Thyroid gland (tissue), 4 donors: ENCODE measurements at regions not wholly inside any gene's neighbourhood (a gene's known extent, or its start where the extent isn't known, plus 50 kb on each side); places are given as distances from the start of the nearest gene placed in this dataset.

ENCODE experiments used
- DNase-seq, 2 donors: peaks; one replicate each; pipeline ENCODE4 v3.0.0-alpha.2; 2019
- H3K27ac ChIP-seq, 3 donors: fragments of 200-600 bp; sonication (generic); 1 replicate in 2 of 3; 2 replicates in 1 of 3; pipeline ENCODE4 v1.5.1; 2016 to 2019; ENCODE audit warnings: mild to moderate bottlenecking in 1 of 3, moderate library complexity in 1 of 3
- H3K27me3 ChIP-seq: fragments of 200-600 bp; sonication (generic); one replicate; pipeline ENCODE4 v1.5.1; 2019
- H3K36me3 ChIP-seq, 2 donors: fragments of 200-600 bp; sonication (generic); one replicate each; pipeline ENCODE4 v1.5.1; 2016 to 2019
- H3K4me1 ChIP-seq, 2 donors: fragments of 200-600 bp; sonication (generic); one replicate each; pipeline ENCODE4 v1.5.1; 2017 to 2019
- H3K4me3 ChIP-seq, 3 donors: fragments of 200-600 bp; sonication (generic); replicated peaks in 1 of 3; 1 replicate in 2 of 3; 2 replicates in 1 of 3; pipeline ENCODE4 v1.5.1; 2016; ENCODE audit warnings: mild to moderate bottlenecking in 1 of 3
- H3K9me3 ChIP-seq: fragments of 200-600 bp; sonication (generic); one replicate; pipeline ENCODE4 v1.5.1; 2017
- POLR2A ChIP-seq, 2 donors: fragments of 450-650 bp; IDR thresholded peaks; one replicate each; pipeline ENCODE4 v1.6.1; 2017; ENCODE audit warnings: antibody characterized with exemption in 2 of 2, mild to moderate bottlenecking in 2 of 2, moderate library complexity in 1 of 2
- WGBS, 2 donors: methylation state at CpG; one replicate each; pipeline ENCODE4 v1.1.5; 2017; 5-methylcytosine and 5-hydroxymethylcytosine counted together
- intact Hi-C: fragments of 100-400 bp; cut with DNase I; formaldehyde crosslinking; loops from one replicate; pipeline ENCODE4 v1.15.1; 2023
- TF ChIP-seq, protein P1 (sequence below), 6 experiments: fragments of 200-600 bp in 3 of 6; fragments of 450-650 bp in 3 of 6; sonication (generic) in 3 of 6; IDR thresholded peaks; one replicate each; pipeline ENCODE4 v1.5.1; 2016 to 2019; ENCODE audit warnings: antibody characterized with exemption in 6 of 6, mild to moderate bottlenecking in 2 of 6, inconsistent platforms in 1 of 6, moderate library complexity in 1 of 6

GRCh38 chr18:71442731-71443141 is 1101.4 kb downstream of the CBLN2 start:
- Histone ChIP-seq H3K27me3 (no peaks in the 10 kb centered on the region), H3K27ac (no peak overlapping the region), H3K4me3 (no peak overlapping the region), H3K4me1 (no peaks in the 10 kb centered on the region), H3K9me3 (no peaks in the 10 kb centered on the region), H3K36me3 (no peaks in the 10 kb centered on the region)
- intact Hi-C loops: no loop called here
- 57 to 64% methylated on average over 3 of the region's 3 CpGs for WGBS, 2 donors
- DNase-seq: no peak
- TF ChIP-seq, protein P1, sequence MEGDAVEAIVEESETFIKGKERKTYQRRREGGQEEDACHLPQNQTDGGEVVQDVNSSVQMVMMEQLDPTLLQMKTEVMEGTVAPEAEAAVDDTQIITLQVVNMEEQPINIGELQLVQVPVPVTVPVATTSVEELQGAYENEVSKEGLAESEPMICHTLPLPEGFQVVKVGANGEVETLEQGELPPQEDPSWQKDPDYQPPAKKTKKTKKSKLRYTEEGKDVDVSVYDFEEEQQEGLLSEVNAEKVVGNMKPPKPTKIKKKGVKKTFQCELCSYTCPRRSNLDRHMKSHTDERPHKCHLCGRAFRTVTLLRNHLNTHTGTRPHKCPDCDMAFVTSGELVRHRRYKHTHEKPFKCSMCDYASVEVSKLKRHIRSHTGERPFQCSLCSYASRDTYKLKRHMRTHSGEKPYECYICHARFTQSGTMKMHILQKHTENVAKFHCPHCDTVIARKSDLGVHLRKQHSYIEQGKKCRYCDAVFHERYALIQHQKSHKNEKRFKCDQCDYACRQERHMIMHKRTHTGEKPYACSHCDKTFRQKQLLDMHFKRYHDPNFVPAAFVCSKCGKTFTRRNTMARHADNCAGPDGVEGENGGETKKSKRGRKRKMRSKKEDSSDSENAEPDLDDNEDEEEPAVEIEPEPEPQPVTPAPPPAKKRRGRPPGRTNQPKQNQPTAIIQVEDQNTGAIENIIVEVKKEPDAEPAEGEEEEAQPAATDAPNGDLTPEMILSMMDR (IDR thresholded peaks at IDR 0.05): no peak
- no peak for TF ChIP-seq POLR2A (IDR thresholded peaks at IDR 0.05)

DNA sequence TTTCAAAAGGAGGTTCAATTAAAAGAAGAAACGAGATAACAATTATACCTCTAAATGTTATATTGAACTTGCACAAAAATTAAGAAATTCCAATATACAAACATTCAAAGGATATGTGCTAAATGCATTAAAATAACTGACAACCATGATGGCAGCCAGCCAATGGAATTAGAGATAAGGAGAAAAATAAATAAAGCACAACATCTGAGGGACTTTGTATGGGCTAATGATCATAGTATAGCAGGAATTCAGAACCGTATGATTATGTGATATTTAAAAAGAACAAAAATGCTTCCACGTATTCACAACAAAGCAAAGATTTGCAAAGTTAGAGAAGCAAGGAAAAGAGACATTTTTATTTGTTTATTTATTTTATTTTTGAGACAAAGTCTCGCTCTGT is 1103.0 kb downstream of the CBLN2 start:
- no peaks in the 10 kb centered on the region for H3K9me3 ChIP-seq
- H3K27me3 ChIP-seq: no peaks in the 10 kb centered on the region
- no peak overlapping the region for H3K4me3 ChIP-seq
- no peak overlapping the region for H3K27ac ChIP-seq
- DNase-seq: no peak
- no peaks in the 10 kb centered on the region for H3K36me3 ChIP-seq
- TF ChIP-seq, protein P1 (IDR thresholded peaks at IDR 0.05): no peak
- no peak for TF ChIP-seq POLR2A (IDR thresholded peaks at IDR 0.05)
- no peaks in the 10 kb centered on the region for H3K4me1 ChIP-seq
- 74 to 79% methylated on average over 4 of the region's 4 CpGs for WGBS, 2 donors
- intact Hi-C loops: no loop called here

DNA sequence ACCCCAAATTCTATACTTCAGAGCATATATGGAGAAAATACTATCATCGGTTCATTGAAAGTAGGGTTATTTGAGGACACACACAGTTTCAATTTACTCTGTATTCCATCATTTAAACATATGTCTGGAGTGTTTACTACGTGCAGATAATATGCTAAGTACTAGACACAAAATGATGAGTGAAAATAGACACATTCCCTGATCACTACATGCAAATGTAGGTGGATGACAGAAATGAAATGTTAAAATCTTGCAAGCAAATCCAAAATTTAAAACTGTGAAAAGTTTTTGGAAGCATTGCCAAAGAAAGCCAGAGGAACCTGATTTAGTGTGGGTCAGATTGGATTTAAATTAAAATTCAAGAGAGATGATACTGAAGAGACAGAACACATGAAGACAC is 1106.6 kb downstream of the CBLN2 start:
- no peak for DNase-seq
- WGBS, 2 donors: 83 to 90% methylated on average over 2 of the region's 2 CpGs
- no peaks in the 10 kb centered on the region for H3K27me3 ChIP-seq
- H3K9me3 ChIP-seq: no peaks in the 10 kb centered on the region
- H3K4me1 ChIP-seq: no peaks in the 10 kb centered on the region
- TF ChIP-seq POLR2A (IDR thresholded peaks at IDR 0.05): no peak
- TF ChIP-seq, protein P1 (IDR thresholded peaks at IDR 0.05): no peak
- no peak overlapping the region for H3K4me3 ChIP-seq
- intact Hi-C loops: no loop called here
- no peak overlapping the region for H3K27ac ChIP-seq
- no peaks in the 10 kb centered on the region for H3K36me3 ChIP-seq

DNA sequence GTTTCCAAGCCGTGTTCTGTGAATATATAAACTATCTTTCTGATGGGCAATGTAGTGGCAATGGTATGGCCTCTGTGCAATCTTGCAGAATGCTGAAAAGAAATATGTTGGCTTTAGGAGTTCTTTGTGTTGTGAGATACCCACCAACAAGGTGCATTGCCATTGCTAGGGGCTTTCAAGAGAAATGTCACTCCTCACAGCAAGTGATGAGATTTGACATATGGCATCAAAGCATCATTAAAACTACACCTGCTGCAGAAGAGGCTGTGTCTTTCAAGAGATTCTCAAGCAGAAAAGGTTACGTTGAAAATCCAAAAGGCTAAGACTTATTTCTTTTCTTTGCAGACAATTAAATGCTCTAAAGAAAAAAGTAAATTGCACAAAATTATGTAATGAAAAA is 1110.8 kb downstream of the CBLN2 start:
- 83 to 95% methylated on average over 2 of the region's 2 CpGs for WGBS, 2 donors
- Histone ChIP-seq H3K27ac (no peak overlapping the region), H3K4me1 (no peaks in the 10 kb centered on the region), H3K4me3 (no peak overlapping the region), H3K36me3 (no peaks in the 10 kb centered on the region), H3K9me3 (no peaks in the 10 kb centered on the region), H3K27me3 (no peaks in the 10 kb centered on the region)
- intact Hi-C loops: no loop called here
- TF ChIP-seq, protein P1 (IDR thresholded peaks at IDR 0.05): no peak
- TF ChIP-seq POLR2A (IDR thresholded peaks at IDR 0.05): no peak
- DNase-seq: no peak

GRCh38 chr18:71431689-71432088 is 1112.5 kb downstream of the CBLN2 start:
- Histone ChIP-seq H3K9me3 (no peaks in the 10 kb centered on the region), H3K27me3 (no peaks in the 10 kb centered on the region), H3K4me3 (no peak overlapping the region), H3K27ac (no peak overlapping the region), H3K36me3 (no peaks in the 10 kb centered on the region), H3K4me1 (no peaks in the 10 kb centered on the region)
- no peak for DNase-seq
- intact Hi-C loops: no loop called here
- TF ChIP-seq POLR2A (IDR thresholded peaks at IDR 0.05): no peak
- TF ChIP-seq, protein P1 (IDR thresholded peaks at IDR 0.05): no peak
